HL-60 (cell line): ENCODE measurements at regions not wholly inside any gene's neighbourhood (a gene's known extent, or its start where the extent isn't known, plus 50 kb on each side); places are given as distances from the start of the nearest gene placed in this dataset.
A peak's percentile ranks its signal among the peaks of the same experiment; 100 is the strongest.

ENCODE experiments used
- DNase-seq, 2 experiments: peaks; one replicate each; pipeline ENCODE4 v3.0.0-alpha.2; 2010 to 2020; ENCODE audit warnings: low read depth in 1 of 2, low spot score in 1 of 2
- H3K27ac ChIP-seq: fragments of 250-450 bp; sonication (Bioruptor Pico); replicated peaks from 2 replicates; pipeline ENCODE4 v1.5.1; 2020; ENCODE audit warnings: mild to moderate bottlenecking, moderate library complexity
- H3K27me3 ChIP-seq: fragments of 250-450 bp; sonication (Bioruptor Pico); 2 replicates; pipeline ENCODE4 v1.5.1; 2021; ENCODE audit warnings: mild to moderate bottlenecking, moderate library complexity; ENCODE audit not compliant: insufficient read depth, poor library complexity, severe bottlenecking
- H3K4me3 ChIP-seq: replicated peaks from 2 replicates; pipeline ENCODE4 v1.5.1; 2011; ENCODE audit warnings: mild to moderate bottlenecking, control low read depth, low read length; ENCODE audit not compliant: insufficient read depth
- CTCF ChIP-seq: IDR thresholded peaks from one replicate; pipeline ENCODE4 v1.5.1; 2011; ENCODE audit warnings: low read length, control low read depth, inconsistent platforms; ENCODE audit not compliant: insufficient read depth
- GABPA ChIP-seq: IDR thresholded peaks from 2 replicates; pipeline ENCODE4 v1.6.1; 2012; ENCODE audit warnings: low read depth
- POLR2AphosphoS5 ChIP-seq: IDR thresholded peaks from 2 replicates; pipeline ENCODE4 v1.6.1; 2012; ENCODE audit warnings: low read depth
- REST ChIP-seq: IDR thresholded peaks from 2 replicates; pipeline ENCODE4 v1.6.1; 2012; ENCODE audit warnings: low read depth; ENCODE audit not compliant: insufficient replicate concordance
- SPI1 ChIP-seq: IDR thresholded peaks from 2 replicates; pipeline ENCODE4 v1.6.1; 2012; ENCODE audit warnings: low read depth, mild to moderate bottlenecking, borderline replicate concordance

GRCh38 chr10:107687701-107688100 is 523.2 kb upstream of the SORCS1 start:
- DNase-seq = peak; percentile 64 to 76
- TF ChIP-seq SPI1 = no peak
- no peak for TF ChIP-seq CTCF
- TF ChIP-seq GABPA = no peak
- TF ChIP-seq REST = no peak
- TF ChIP-seq POLR2AphosphoS5 = no peak
- Histone ChIP-seq H3K27ac (peak overlapping the region; percentile 89), H3K4me3 (no peak overlapping the region), H3K27me3 (no peaks in the 10 kb centered on the region)

- no peaks in the 10 kb centered on the region for H3K27me3 ChIP-seq
- no peak overlapping the region for H3K4me3 ChIP-seq
- H3K27ac ChIP-seq = peak overlapping the region; percentile 89
- DNase-seq = peak; percentile 35 to 86
- TF ChIP-seq POLR2AphosphoS5 (peak; percentile 49; the same call in 1 of the 2 replicates), SPI1 (peak; percentile 38; the same call in 1 of the 2 replicates), GABPA (no peak)
These were observed 521.6 kb upstream of the SORCS1 start for GRCh38 chr10:107686095-107686494.

GRCh38 chr10:107671960-107672359 is 507.5 kb upstream of the SORCS1 start:
- Histone ChIP-seq H3K27ac (no peak overlapping the region), H3K27me3 (no peaks in the 10 kb centered on the region), H3K4me3 (no peak overlapping the region)
- no peak for TF ChIP-seq CTCF
- no peak for TF ChIP-seq GABPA
- no peak for TF ChIP-seq SPI1
- TF ChIP-seq REST = no peak
- no peak for TF ChIP-seq POLR2AphosphoS5
- DNase-seq = no peak

GRCh38 chr10:107666214-107666613 is 501.7 kb upstream of the SORCS1 start:
- H3K4me3 ChIP-seq = no peak overlapping the region
- TF ChIP-seq REST = no peak
- no peak for TF ChIP-seq POLR2AphosphoS5
- no peak for TF ChIP-seq SPI1
- no peak for TF ChIP-seq GABPA
- no peak for TF ChIP-seq CTCF
- DNase-seq = no peak
- H3K27me3 ChIP-seq = no peaks in the 10 kb centered on the region
- H3K27ac ChIP-seq = no peak overlapping the region
